WTC11 (cell line): ENCODE measurements at regions not wholly inside any gene's neighbourhood (a gene's known extent, or its start where the extent isn't known, plus 50 kb on each side); places are given as distances from the start of the nearest gene placed in this dataset.

ENCODE experiments used
- ATAC-seq: fragments of 200-7000 bp; cut with Tn5 transposase; 2 replicates; pipeline ENCODE4 v1.10.0; 2021; ENCODE audit warnings: mild to moderate bottlenecking, moderate library complexity
- CTCF ChIA-PET: fragments of 300-600 bp; sonication (Branson Sonifier 250); formaldehyde crosslinking; loops from one replicate; lab custom pipeline; 2021; ENCODE audit warnings: antibody characterized with exemption; lab: Charles Lee
- POLR2A ChIA-PET: fragments of 350-600 bp; sonication (Branson Sonifier 250); formaldehyde crosslinking; loops from one replicate; lab custom pipeline; 2021; ENCODE audit warnings: antibody characterized with exemption; lab: Charles Lee
- DNase-seq: peaks from one replicate; pipeline ENCODE4 v3.0.0; 2021; ENCODE audit warnings: low spot score
- H3K27ac Mint-ChIP-seq: 2 replicates; pipeline ENCODE4 v1.8.0; 2021; ENCODE audit warnings: mixed read lengths
- H3K27me3 Mint-ChIP-seq: 2 replicates; pipeline ENCODE4 v1.8.0; 2021; ENCODE audit warnings: low read depth, mild to moderate bottlenecking, moderate library complexity, mixed read lengths
- H3K36me3 Mint-ChIP-seq: 2 replicates; pipeline ENCODE4 v1.8.0; 2021; ENCODE audit warnings: mixed read lengths
- H3K4me1 Mint-ChIP-seq: 2 replicates; pipeline ENCODE4 v1.8.0; 2022; ENCODE audit warnings: mixed read lengths
- H3K4me3 Mint-ChIP-seq: 2 replicates; pipeline ENCODE4 v1.8.0; 2021; ENCODE audit warnings: mild to moderate bottlenecking, moderate library complexity, mixed read lengths
- H3K9me3 Mint-ChIP-seq: 2 replicates; pipeline ENCODE4 v1.8.0; 2021; ENCODE audit warnings: mixed read lengths
- AFF4 ChIP-seq: sonication (generic); formaldehyde crosslinking; IDR thresholded peaks from 2 replicates; pipeline ENCODE4 v1.8.1; 2023; ENCODE audit warnings: mild to moderate bottlenecking, missing genetic modification reagents, borderline replicate concordance
- CBFB ChIP-seq: sonication (generic); formaldehyde crosslinking; IDR thresholded peaks from 2 replicates; pipeline ENCODE4 v1.8.1; 2022; ENCODE audit warnings: mild to moderate bottlenecking, low read depth, missing genetic modification reagents
- CREM ChIP-seq: sonication (generic); formaldehyde crosslinking; IDR thresholded peaks from 2 replicates; pipeline ENCODE4 v1.8.1; 2022; ENCODE audit warnings: mild to moderate bottlenecking, missing genetic modification reagents, moderate library complexity
- ELF4 ChIP-seq: sonication (generic); formaldehyde crosslinking; IDR thresholded peaks from 2 replicates; pipeline ENCODE4 v1.8.1; 2022; ENCODE audit warnings: low read depth, mild to moderate bottlenecking, moderate library complexity, missing genetic modification reagents
- ERG ChIP-seq: fragments of 250-450 bp; sonication (Bioruptor Pico); IDR thresholded peaks from 2 replicates; pipeline ENCODE4 v1.8.0; 2021; ENCODE audit warnings: mild to moderate bottlenecking
- FOXJ3 ChIP-seq: sonication (generic); formaldehyde crosslinking; IDR thresholded peaks from 2 replicates; pipeline ENCODE4 v1.9.0; 2021; ENCODE audit warnings: missing genetic modification reagents, mild to moderate bottlenecking, borderline replicate concordance
- FOXK1 ChIP-seq: sonication (generic); formaldehyde crosslinking; IDR thresholded peaks from 2 replicates; pipeline ENCODE4 v1.8.0; 2022; ENCODE audit warnings: mild to moderate bottlenecking, moderate library complexity, missing genetic modification reagents
- FOXP1 ChIP-seq: sonication (generic); formaldehyde crosslinking; IDR thresholded peaks from 2 replicates; pipeline ENCODE4 v1.8.0; 2022; ENCODE audit warnings: missing genetic modification reagents, mild to moderate bottlenecking, moderate library complexity, borderline replicate concordance
- GTF2I ChIP-seq: fragments of 250-450 bp; sonication (Bioruptor Pico); conservative IDR thresholded peaks from 2 replicates; pipeline ENCODE4 v1.4.0; 2021; ENCODE audit warnings: mild to moderate bottlenecking
- HMGA2 ChIP-seq: fragments of 250-450 bp; sonication (Bioruptor Pico); IDR thresholded peaks from 2 replicates; pipeline ENCODE4 v1.4.0; 2021; ENCODE audit warnings: mild to moderate bottlenecking, moderate library complexity
- MLX ChIP-seq: sonication (generic); formaldehyde crosslinking; IDR thresholded peaks from 2 replicates; pipeline ENCODE4 v1.8.1; 2023; ENCODE audit warnings: mild to moderate bottlenecking, missing genetic modification reagents, moderate library complexity
- MXD4 ChIP-seq: fragments of 250-450 bp; sonication (Bioruptor Pico); IDR thresholded peaks from 2 replicates; pipeline ENCODE4 v1.8.0; 2021; ENCODE audit warnings: mild to moderate bottlenecking, moderate library complexity, borderline replicate concordance
- SMAD3 ChIP-seq: sonication (generic); formaldehyde crosslinking; IDR thresholded peaks from 2 replicates; pipeline ENCODE4 v1.8.0; 2022; ENCODE audit warnings: missing genetic modification reagents, mild to moderate bottlenecking, borderline replicate concordance
- USF2 ChIP-seq: sonication (generic); formaldehyde crosslinking; IDR thresholded peaks from 2 replicates; pipeline ENCODE4 v1.8.1; 2023; ENCODE audit warnings: mild to moderate bottlenecking, missing genetic modification reagents, moderate library complexity
- ZNF396 ChIP-seq: fragments of 250-450 bp; sonication (Bioruptor Pico); IDR thresholded peaks from 2 replicates; pipeline ENCODE4 v1.8.0; 2021; ENCODE audit warnings: mild to moderate bottlenecking, moderate library complexity, borderline replicate concordance
- ZNF416 ChIP-seq: fragments of 250-450 bp; sonication (Bioruptor Pico); IDR thresholded peaks from 2 replicates; pipeline ENCODE4 v1.9.0; 2021; ENCODE audit warnings: mild to moderate bottlenecking, inconsistent platforms

GRCh38 chr2:16030206-16031057 lies 90.1 kb downstream of the MYCN start (continued):
- no peak for TF ChIP-seq MLX (CRISPR knock-in tag)

GRCh38 chr2:16028644-16029043 lies 88.3 kb downstream of the MYCN start:
- ATAC-seq (no peak), DNase-seq (no peak)
- H3K4me1 Mint-ChIP-seq = peaks cover 46% of the 10 kb centered on the region
- POLR2A ChIA-PET = no interaction called here
- CTCF ChIA-PET = no interaction called here
- H3K4me3 Mint-ChIP-seq = no peak overlapping the region
- H3K36me3 Mint-ChIP-seq = no peaks in the 10 kb centered on the region
- no peaks in the 10 kb centered on the region for H3K9me3 Mint-ChIP-seq
- peaks cover 3% of the 10 kb centered on the region; the same call in 1 of the 2 replicates for H3K27me3 Mint-ChIP-seq
- H3K27ac Mint-ChIP-seq = no peak overlapping the region
- TF ChIP-seq AFF4 (CRISPR knock-in tag) = no peak
- TF ChIP-seq HMGA2 (CRISPR knock-in tag) = no peak
- no peak for TF ChIP-seq ELF4
- no peak for TF ChIP-seq CREM
- TF ChIP-seq USF2 (CRISPR knock-in tag) = no peak
- no peak for TF ChIP-seq MXD4 (CRISPR knock-in tag)
- no peak for TF ChIP-seq ZNF416 (CRISPR knock-in tag)
- no peak for TF ChIP-seq ERG (CRISPR knock-in tag)
- TF ChIP-seq SMAD3 (CRISPR knock-in tag) = no peak
- TF ChIP-seq GTF2I = no peak
- TF ChIP-seq ZNF396 (CRISPR knock-in tag) = no peak
- no peak for TF ChIP-seq CBFB (CRISPR knock-in tag)
- TF ChIP-seq FOXP1 (CRISPR knock-in tag) = no peak
- no peak for TF ChIP-seq FOXJ3 (CRISPR knock-in tag)
- no peak for TF ChIP-seq FOXK1
